ENCODE measurements at regions not wholly inside any gene's neighbourhood (a gene's known extent, or its start where the extent isn't known, plus 50 kb on each side); places are given as distances from the start of the nearest gene placed in this dataset.

GRCh38 chr17:68707031-68707430 is 105.9 kb upstream of the FAM20A start:
- no peak overlapping the region for H3K14ac ChIP-seq (ENCODE audit: low read length)
- no peaks in the 10 kb centered on the region for H3K79me1 ChIP-seq (ENCODE audit: low read length)
- no peak for DNase-seq
- no peak overlapping the region for H2BK5ac ChIP-seq (ENCODE audit: low read depth, low read length, poor library complexity)
- WGBS (ENCODE audit: extremely low coverage, insufficient coverage, insufficient read length) = no CpG with 5 or more reads among the region's 4 CpGs
- H3K9me3 ChIP-seq (ENCODE audit: insufficient read depth, low read depth, low read length) = no peaks in the 10 kb centered on the region
- H3K4ac ChIP-seq (ENCODE audit: low read depth, low read length) = no peak overlapping the region
- H3K18ac ChIP-seq (ENCODE audit: low read length) = no peak overlapping the region
- H3K4me3 ChIP-seq (ENCODE audit: low read depth, low read length) = no peak overlapping the region
- no peak overlapping the region for H4K8ac ChIP-seq (ENCODE audit: low read depth, low read length)
- H3K4me1 ChIP-seq (ENCODE audit: control insufficient read depth in 1 of 2, insufficient read depth in 2 of 2, low read length in 2 of 2) = peaks cover 0 to 2% of the 10 kb centered on the region in 2 experiments
- no peak overlapping the region for H2AFZ ChIP-seq (ENCODE audit: insufficient read depth, low read length, poor library complexity)
- H2BK120ac ChIP-seq (ENCODE audit: insufficient read depth, low read length, poor library complexity) = no peak overlapping the region
- no peak overlapping the region for H3K23ac ChIP-seq (ENCODE audit: low read length)
- H3K79me2 ChIP-seq (ENCODE audit: control insufficient read depth, insufficient read depth, low read length, poor library complexity) = no peaks in the 10 kb centered on the region
- no peaks in the 10 kb centered on the region for H3K27me3 ChIP-seq (ENCODE audit: insufficient read depth, low read length)
- no peak overlapping the region for H3K9ac ChIP-seq (ENCODE audit: low read length)
- H3K36me3 ChIP-seq (ENCODE audit: control insufficient read depth in 1 of 2, insufficient read depth in 2 of 2, low read length in 2 of 2) = no peaks in the 10 kb centered on the region
- H3K4me2 ChIP-seq (ENCODE audit: low read length) = no peak overlapping the region
- no peak overlapping the region for H4K91ac ChIP-seq (ENCODE audit: low read depth, low read length)
- H2BK12ac ChIP-seq (ENCODE audit: low read length) = no peak overlapping the region
- H2AK5ac ChIP-seq (ENCODE audit: low read length) = no peak overlapping the region
- no peak overlapping the region for H4K12ac ChIP-seq (ENCODE audit: low read depth, low read length)
- H3K27ac ChIP-seq (ENCODE audit: low read depth, low read length) = no peak overlapping the region

GRCh38 chr17:68706356-68706920 is 105.3 kb upstream of the FAM20A start:
- Histone ChIP-seq H3K14ac (ENCODE audit: low read length) (no peak overlapping the region), H3K9me3 (ENCODE audit: insufficient read depth, low read depth, low read length) (no peaks in the 10 kb centered on the region), H3K27ac (ENCODE audit: low read depth, low read length) (no peak overlapping the region), H3K36me3 (ENCODE audit: control insufficient read depth in 1 of 2, insufficient read depth in 2 of 2, low read length in 2 of 2) (no peaks in the 10 kb centered on the region), H3K23ac (ENCODE audit: low read length) (no peak overlapping the region), H3K27me3 (ENCODE audit: insufficient read depth, low read length) (no peaks in the 10 kb centered on the region), H3K4ac (ENCODE audit: low read depth, low read length) (no peak overlapping the region), H2BK120ac (ENCODE audit: insufficient read depth, low read length, poor library complexity) (no peak overlapping the region), H3K4me2 (ENCODE audit: low read length) (no peak overlapping the region), H3K79me1 (ENCODE audit: low read length) (no peaks in the 10 kb centered on the region), H3K4me3 (ENCODE audit: low read depth, low read length) (no peak overlapping the region), H2AK5ac (ENCODE audit: low read length) (no peak overlapping the region), H4K91ac (ENCODE audit: low read depth, low read length) (no peak overlapping the region), H3K9ac (ENCODE audit: low read length) (no peak overlapping the region), H3K4me1 (ENCODE audit: control insufficient read depth in 1 of 2, insufficient read depth in 2 of 2, low read length in 2 of 2) (peaks cover 0 to 2% of the 10 kb centered on the region in 2 experiments), H3K79me2 (ENCODE audit: control insufficient read depth, insufficient read depth, low read length, poor library complexity) (no peaks in the 10 kb centered on the region), H3K18ac (ENCODE audit: low read length) (no peak overlapping the region), H2AFZ (ENCODE audit: insufficient read depth, low read length, poor library complexity) (no peak overlapping the region), H4K12ac (ENCODE audit: low read depth, low read length) (no peak overlapping the region), H2BK12ac (ENCODE audit: low read length) (no peak overlapping the region), H2BK5ac (ENCODE audit: low read depth, low read length, poor library complexity) (no peak overlapping the region), H4K8ac (ENCODE audit: low read depth, low read length) (no peak overlapping the region)
- DNase-seq = no peak
- 100% methylated on average over 1 of the region's 5 CpGs for WGBS (ENCODE audit: extremely low coverage, insufficient coverage, insufficient read length)

DNA sequence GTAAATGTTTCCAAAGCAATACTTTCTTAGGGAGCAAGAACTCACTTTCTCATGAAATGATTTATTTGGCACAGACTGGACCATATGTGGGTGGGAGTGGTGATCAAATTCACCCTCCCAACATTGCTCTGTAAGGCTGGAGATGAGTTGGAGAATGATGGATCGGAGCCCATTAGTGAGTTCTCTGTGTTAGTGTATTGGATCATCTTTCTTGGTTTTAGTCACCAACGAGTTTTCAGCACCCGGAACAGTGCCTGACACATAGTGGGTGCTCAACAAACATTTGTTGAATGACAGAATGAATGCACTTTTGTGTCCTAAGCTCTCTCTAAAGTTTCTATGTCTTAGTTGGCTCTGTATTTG is 104.5 kb upstream of the FAM20A start:
- H4K91ac ChIP-seq (ENCODE audit: low read depth, low read length) = no peak overlapping the region
- H3K36me3 ChIP-seq (ENCODE audit: control insufficient read depth in 1 of 2, insufficient read depth in 2 of 2, low read length in 2 of 2) = no peaks in the 10 kb centered on the region
- H3K9ac ChIP-seq (ENCODE audit: low read length) = no peak overlapping the region
- H4K8ac ChIP-seq (ENCODE audit: low read depth, low read length) = no peak overlapping the region
- H4K12ac ChIP-seq (ENCODE audit: low read depth, low read length) = no peak overlapping the region
- no peak overlapping the region for H3K4ac ChIP-seq (ENCODE audit: low read depth, low read length)
- H3K9me3 ChIP-seq (ENCODE audit: insufficient read depth, low read depth, low read length) = no peaks in the 10 kb centered on the region
- H3K4me3 ChIP-seq (ENCODE audit: low read depth, low read length) = no peak overlapping the region
- peaks cover 0 to 2% of the 10 kb centered on the region in 2 experiments for H3K4me1 ChIP-seq (ENCODE audit: control insufficient read depth in 1 of 2, insufficient read depth in 2 of 2, low read length in 2 of 2)
- no peak overlapping the region for H2BK12ac ChIP-seq (ENCODE audit: low read length)
- no peak overlapping the region for H3K27ac ChIP-seq (ENCODE audit: low read depth, low read length)
- no peak overlapping the region for H3K18ac ChIP-seq (ENCODE audit: low read length)
- no peak overlapping the region for H3K4me2 ChIP-seq (ENCODE audit: low read length)
- H2AFZ ChIP-seq (ENCODE audit: insufficient read depth, low read length, poor library complexity) = no peak overlapping the region
- H3K79me1 ChIP-seq (ENCODE audit: low read length) = no peaks in the 10 kb centered on the region
- H3K27me3 ChIP-seq (ENCODE audit: insufficient read depth, low read length) = no peaks in the 10 kb centered on the region
- H2BK120ac ChIP-seq (ENCODE audit: insufficient read depth, low read length, poor library complexity) = no peak overlapping the region
- no peak overlapping the region for H3K23ac ChIP-seq (ENCODE audit: low read length)
- H3K14ac ChIP-seq (ENCODE audit: low read length) = no peak overlapping the region
- no peak overlapping the region for H2BK5ac ChIP-seq (ENCODE audit: low read depth, low read length, poor library complexity)
- H2AK5ac ChIP-seq (ENCODE audit: low read length) = no peak overlapping the region
- no peak for DNase-seq
- WGBS (ENCODE audit: extremely low coverage, insufficient coverage, insufficient read length) = no CpG with 5 or more reads among the region's 3 CpGs
- no peaks in the 10 kb centered on the region for H3K79me2 ChIP-seq (ENCODE audit: control insufficient read depth, insufficient read depth, low read length, poor library complexity)

DNA sequence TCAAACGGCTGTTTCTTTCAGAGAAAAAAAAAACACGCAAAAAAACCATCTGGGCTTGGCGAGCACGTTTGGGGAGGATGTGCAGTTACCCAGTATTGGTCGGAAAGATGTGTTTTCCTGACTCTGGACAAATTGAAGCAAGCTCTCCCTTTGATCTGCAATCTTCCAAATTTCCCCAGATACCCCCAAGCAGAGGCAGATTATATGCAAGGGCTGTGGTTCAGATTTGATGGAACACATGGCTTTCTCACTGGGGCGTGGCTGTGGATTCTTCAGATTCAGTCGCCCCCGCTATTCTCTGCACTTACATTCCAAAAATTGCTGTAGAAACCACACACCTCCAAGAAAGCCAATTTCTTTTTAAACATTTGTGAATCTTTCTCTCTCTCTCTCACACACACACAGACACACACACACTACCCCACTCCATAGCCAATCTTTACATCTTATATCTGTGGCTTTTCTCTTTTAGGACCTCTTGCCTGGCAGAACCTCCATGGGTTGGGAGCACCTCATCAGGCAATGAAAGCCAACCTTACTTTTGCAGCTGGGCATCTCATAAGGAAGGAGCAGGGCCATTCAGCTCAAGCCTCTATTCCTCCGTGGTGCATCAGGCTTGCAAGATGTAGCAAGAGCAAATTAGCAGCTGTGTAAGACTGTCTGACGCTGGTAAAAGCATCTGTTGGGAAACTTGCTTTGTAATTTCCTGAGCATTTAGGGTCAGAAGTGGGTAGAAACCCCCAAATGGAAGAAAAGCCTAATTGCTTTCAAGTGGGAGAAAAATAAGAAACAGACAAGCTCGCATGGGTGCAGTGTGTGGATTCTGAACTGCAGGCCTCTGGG is 103.9 kb upstream of the FAM20A start:
- Histone ChIP-seq H3K9me3 (ENCODE audit: insufficient read depth, low read depth, low read length) (no peaks in the 10 kb centered on the region), H3K27me3 (ENCODE audit: insufficient read depth, low read length) (no peaks in the 10 kb centered on the region), H3K4me2 (ENCODE audit: low read length) (no peak overlapping the region), H3K4me1 (ENCODE audit: control insufficient read depth in 1 of 2, insufficient read depth in 2 of 2, low read length in 2 of 2) (peaks cover 0 to 2% of the 10 kb centered on the region in 2 experiments), H2BK120ac (ENCODE audit: insufficient read depth, low read length, poor library complexity) (no peak overlapping the region), H3K4me3 (ENCODE audit: low read depth, low read length) (no peak overlapping the region), H3K23ac (ENCODE audit: low read length) (no peak overlapping the region), H3K79me1 (ENCODE audit: low read length) (no peaks in the 10 kb centered on the region), H3K36me3 (ENCODE audit: control insufficient read depth in 1 of 2, insufficient read depth in 2 of 2, low read length in 2 of 2) (no peaks in the 10 kb centered on the region), H4K91ac (ENCODE audit: low read depth, low read length) (no peak overlapping the region), H2AFZ (ENCODE audit: insufficient read depth, low read length, poor library complexity) (no peak overlapping the region), H3K9ac (ENCODE audit: low read length) (no peak overlapping the region), H4K12ac (ENCODE audit: low read depth, low read length) (no peak overlapping the region), H2AK5ac (ENCODE audit: low read length) (no peak overlapping the region), H3K4ac (ENCODE audit: low read depth, low read length) (no peak overlapping the region), H3K79me2 (ENCODE audit: control insufficient read depth, insufficient read depth, low read length, poor library complexity) (no peaks in the 10 kb centered on the region), H2BK12ac (ENCODE audit: low read length) (no peak overlapping the region), H3K27ac (ENCODE audit: low read depth, low read length) (no peak overlapping the region), H2BK5ac (ENCODE audit: low read depth, low read length, poor library complexity) (no peak overlapping the region), H3K18ac (ENCODE audit: low read length) (no peak overlapping the region), H3K14ac (ENCODE audit: low read length) (no peak overlapping the region), H4K8ac (ENCODE audit: low read depth, low read length) (no peak overlapping the region)
- no CpG with 5 or more reads among the region's 11 CpGs for WGBS (ENCODE audit: extremely low coverage, insufficient coverage, insufficient read length)
- no peak for DNase-seq
